K562 (cell line): ENCODE measurements at regions not wholly inside any gene's neighbourhood (a gene's known extent, or its start where the extent isn't known, plus 50 kb on each side); places are given as distances from the start of the nearest gene placed in this dataset.

ENCODE experiments used
- ATF7 ChIP-seq: fragments of 450-650 bp; IDR thresholded peaks from 2 replicates; pipeline ENCODE4 v1.7.1; 2014; ENCODE audit warnings: mild to moderate bottlenecking, moderate library complexity
- C11orf30 ChIP-seq: fragments of 450-650 bp; IDR thresholded peaks from 2 replicates; pipeline ENCODE4 v1.6.1; 2016; ENCODE audit warnings: low read depth, mild to moderate bottlenecking
- CC2D1A ChIP-seq: fragments of 450-650 bp; IDR thresholded peaks from 2 replicates; pipeline ENCODE4 v1.6.1; 2017; ENCODE audit warnings: mild to moderate bottlenecking
- CHD2 ChIP-seq: IDR thresholded peaks from 2 replicates; pipeline ENCODE4 v1.6.1; 2011; ENCODE audit warnings: low read depth, low read length
- CTBP1 ChIP-seq: fragments of 450-650 bp; IDR thresholded peaks from 2 replicates; pipeline ENCODE4 v1.6.1; 2016; ENCODE audit warnings: borderline replicate concordance
- GABPA ChIP-seq: fragments of 200-800 bp; sonication (Bioruptor generic); conservative IDR thresholded peaks from 2 replicates; pipeline ENCODE4 v1.6.1; 2016; ENCODE audit warnings: low read depth, missing genetic modification characterization, missing compliant biosample characterization
- HMGN3 ChIP-seq: IDR thresholded peaks from 2 replicates; pipeline ENCODE4 v1.6.1; 2011; ENCODE audit warnings: borderline replicate concordance, low read depth, mild to moderate bottlenecking, mixed read lengths, low read length; ENCODE audit not compliant: insufficient read length; ENCODE audit errors: extremely low read depth
- L3MBTL2 ChIP-seq: fragments of 450-650 bp; IDR thresholded peaks from 2 replicates; pipeline ENCODE4 v1.6.1; 2016; ENCODE audit warnings: mild to moderate bottlenecking, moderate library complexity
- MEF2D ChIP-seq: conservative IDR thresholded peaks from 2 replicates; pipeline ENCODE4 v1.6.1; 2016; ENCODE audit warnings: low read depth, missing genetic modification characterization, missing compliant biosample characterization
- MTA1 ChIP-seq: fragments of 450-650 bp; IDR thresholded peaks from 2 replicates; pipeline ENCODE4 v1.6.1; 2017; ENCODE audit warnings: borderline replicate concordance
- MYC ChIP-seq, 2 experiments: fragments of 250-450 bp in 1 of 2; sonication (Bioruptor Pico) in 1 of 2; IDR thresholded peaks; 2 replicates each; pipeline versions ENCODE4 v1.5.1 to v1.6.1; 2012 to 2021; ENCODE audit warnings: low read depth in 2 of 2, borderline replicate concordance in 1 of 2, improper control_type of control experiment in 1 of 2, low read length in 1 of 2, mild to moderate bottlenecking in 1 of 2, moderate library complexity in 1 of 2
- MYNN ChIP-seq, 2 experiments: sonication (generic); formaldehyde crosslinking in 1 of 2; IDR thresholded peaks; 2 replicates each; pipeline versions ENCODE4 v1.5.0 to v1.6.1; 2016 to 2020; ENCODE audit warnings: antibody characterized with exemption in 1 of 2, missing genetic modification reagents in 1 of 2
- NR4A1 ChIP-seq, 2 experiments: fragments of 250-450 bp in 1 of 2; fragments of 450-650 bp in 1 of 2; sonication (Bioruptor Pico) in 1 of 2; IDR thresholded peaks; 2 replicates each; pipeline versions ENCODE4 v1.4.0 to v1.6.1; 2016 to 2020; ENCODE audit warnings: mild to moderate bottlenecking in 2 of 2, missing compliant biosample characterization in 1 of 2, missing genetic modification characterization in 1 of 2, moderate library complexity in 1 of 2
- POLR2G ChIP-seq: fragments of 200-400 bp; formaldehyde crosslinking; IDR thresholded peaks from 2 replicates; pipeline ENCODE4 v1.6.1; 2017; ENCODE audit warnings: low read depth, mild to moderate bottlenecking, antibody characterized with exemption, low read length, moderate library complexity
- PTRF ChIP-seq: fragments of 450-650 bp; IDR thresholded peaks from 2 replicates; pipeline ENCODE4 v1.6.1; 2016; ENCODE audit warnings: mild to moderate bottlenecking, missing genetic modification characterization, missing compliant biosample characterization
- SAFB ChIP-seq: fragments of 200-400 bp; formaldehyde crosslinking; IDR thresholded peaks from 2 replicates; pipeline ENCODE4 v1.6.1; 2017; ENCODE audit warnings: low read depth, low read length, borderline replicate concordance
- SAP30 ChIP-seq: fragments of 200-600 bp; sonication (generic); IDR thresholded peaks from 2 replicates; pipeline ENCODE4 v1.6.1; 2012; ENCODE audit warnings: borderline replicate concordance, low read depth, mild to moderate bottlenecking, moderate library complexity, low read length, control low read depth, inconsistent platforms; ENCODE audit not compliant: insufficient read depth, poor library complexity, severe bottlenecking
- SRSF1 ChIP-seq: fragments of 200-400 bp; formaldehyde crosslinking; IDR thresholded peaks from 2 replicates; pipeline ENCODE4 v1.6.1; 2017; ENCODE audit warnings: mild to moderate bottlenecking, low read depth, low read length, moderate library complexity
- XRCC5 ChIP-seq: fragments of 200-400 bp; formaldehyde crosslinking; IDR thresholded peaks from 2 replicates; pipeline ENCODE4 v1.6.1; 2017; ENCODE audit warnings: low read depth, mild to moderate bottlenecking, low read length
- ZFP36 ChIP-seq: fragments of 150-350 bp; IDR thresholded peaks from 2 replicates; pipeline ENCODE4 v1.6.1; 2018; ENCODE audit warnings: low read length, low read depth; ENCODE audit not compliant: partially characterized antibody
- ZNF239 ChIP-seq: fragments of 250-450 bp; sonication (Bioruptor Pico); IDR thresholded peaks from 2 replicates; pipeline ENCODE4 v1.4.0; 2020; ENCODE audit warnings: mild to moderate bottlenecking
- ZNF444 ChIP-seq: fragments of 250-450 bp; sonication (Bioruptor Pico); IDR thresholded peaks from 2 replicates; pipeline ENCODE4 v1.4.0; 2020; ENCODE audit warnings: mild to moderate bottlenecking, moderate library complexity
- ZNF445 ChIP-seq: fragments of 250-450 bp; sonication (Bioruptor Pico); IDR thresholded peaks from 2 replicates; pipeline ENCODE4 v1.4.0; 2020; ENCODE audit warnings: low read depth, mild to moderate bottlenecking, moderate library complexity
- ZNF695 ChIP-seq: fragments of 450-650 bp; formaldehyde crosslinking; IDR thresholded peaks from 2 replicates; pipeline ENCODE4 v1.4.0; 2020; ENCODE audit warnings: mild to moderate bottlenecking, moderate library complexity
- TF ChIP-seq, protein P1 (sequence below): fragments of 250-450 bp; sonication (Bioruptor Pico); IDR thresholded peaks from 2 replicates; pipeline ENCODE4 v1.5.0; 2021
- TF ChIP-seq, protein P2 (sequence below): fragments of 450-650 bp; IDR thresholded peaks from 2 replicates; pipeline ENCODE4 v1.6.1; 2016; ENCODE audit warnings: borderline replicate concordance
- TF ChIP-seq, protein P3 (sequence below): fragments of 250-450 bp; sonication (Bioruptor Pico); IDR thresholded peaks from 2 replicates; pipeline ENCODE4 v1.5.0; 2021

DNA sequence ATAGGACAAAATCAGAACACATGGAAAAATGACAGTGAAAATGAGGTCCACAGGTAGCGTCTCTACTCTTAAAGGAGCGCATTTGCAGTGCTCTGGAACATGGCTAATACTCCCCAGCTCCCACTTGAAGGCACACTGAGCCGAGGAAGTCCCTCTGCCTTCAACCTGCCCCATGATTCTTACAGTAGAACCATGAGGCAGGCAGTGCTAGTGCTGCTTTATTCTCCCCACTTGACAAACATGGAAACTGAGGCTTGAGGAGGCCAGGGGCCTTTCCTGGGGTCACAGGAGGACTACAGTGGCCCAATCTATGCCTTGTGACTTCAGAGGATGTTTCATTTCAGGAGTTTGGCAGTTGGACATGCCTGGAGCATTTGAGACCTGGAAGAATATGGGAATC, 244.1 kb upstream of the MAF start (continued):
- TF ChIP-seq ZNF695 (CRISPR knock-in tag) (no peak), ZFP36 (no peak), CHD2 (no peak), MTA1 (no peak), CTBP1 (no peak), MEF2D (tag) (no peak), HMGN3 (no peak), ATF7 (no peak), SAFB (no peak), L3MBTL2 (peak; percentile 65; the same call in 1 of the 2 replicates), ZNF445 (no peak), SRSF1 (no peak), POLR2G (0 out of 2 replicates have a peak, but pooled peaks have one; percentile 34), ZNF444 (no peak), MYC (IDR thresholded peaks at IDR 0.05; ENCODE audit: low read depth, low read length) (0 out of 2 replicates have a peak, but pooled peaks have one; percentile 4), MYC (CRISPR knock-in tag; IDR thresholded peaks at IDR 0.05; ENCODE audit: borderline replicate concordance, low read depth) (peak; percentile 20; the same call in 1 of the 2 replicates), SAP30 (no peak), XRCC5 (no peak), C11orf30 (no peak), GABPA (tag) (no peak), ZNF239 (CRISPR knock-in tag) (0 out of 2 replicates have a peak, but pooled peaks have one; percentile 4), PTRF (tag) (no peak), CC2D1A (no peak), NR4A1 (CRISPR knock-in tag; IDR thresholded peaks at IDR 0.05) (no peak), NR4A1 (tag; IDR thresholded peaks at IDR 0.05) (no peak), MYNN (IDR thresholded peaks at IDR 0.05) (no peak), MYNN (CRISPR knock-in tag; IDR thresholded peaks at IDR 0.05) (no peak)
- TF ChIP-seq, protein P1, sequence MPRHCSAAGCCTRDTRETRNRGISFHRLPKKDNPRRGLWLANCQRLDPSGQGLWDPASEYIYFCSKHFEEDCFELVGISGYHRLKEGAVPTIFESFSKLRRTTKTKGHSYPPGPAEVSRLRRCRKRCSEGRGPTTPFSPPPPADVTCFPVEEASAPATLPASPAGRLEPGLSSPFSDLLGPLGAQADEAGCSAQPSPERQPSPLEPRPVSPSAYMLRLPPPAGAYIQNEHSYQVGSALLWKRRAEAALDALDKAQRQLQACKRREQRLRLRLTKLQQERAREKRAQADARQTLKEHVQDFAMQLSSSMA (CRISPR knock-in tag), result peak; percentile 52; the same call in 1 of the 2 replicates
- TF ChIP-seq, protein P2, sequence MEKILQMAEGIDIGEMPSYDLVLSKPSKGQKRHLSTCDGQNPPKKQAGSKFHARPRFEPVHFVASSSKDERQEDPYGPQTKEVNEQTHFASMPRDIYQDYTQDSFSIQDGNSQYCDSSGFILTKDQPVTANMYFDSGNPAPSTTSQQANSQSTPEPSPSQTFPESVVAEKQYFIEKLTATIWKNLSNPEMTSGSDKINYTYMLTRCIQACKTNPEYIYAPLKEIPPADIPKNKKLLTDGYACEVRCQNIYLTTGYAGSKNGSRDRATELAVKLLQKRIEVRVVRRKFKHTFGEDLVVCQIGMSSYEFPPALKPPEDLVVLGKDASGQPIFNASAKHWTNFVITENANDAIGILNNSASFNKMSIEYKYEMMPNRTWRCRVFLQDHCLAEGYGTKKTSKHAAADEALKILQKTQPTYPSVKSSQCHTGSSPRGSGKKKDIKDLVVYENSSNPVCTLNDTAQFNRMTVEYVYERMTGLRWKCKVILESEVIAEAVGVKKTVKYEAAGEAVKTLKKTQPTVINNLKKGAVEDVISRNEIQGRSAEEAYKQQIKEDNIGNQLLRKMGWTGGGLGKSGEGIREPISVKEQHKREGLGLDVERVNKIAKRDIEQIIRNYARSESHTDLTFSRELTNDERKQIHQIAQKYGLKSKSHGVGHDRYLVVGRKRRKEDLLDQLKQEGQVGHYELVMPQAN, result no peak
- TF ChIP-seq, protein P3, sequence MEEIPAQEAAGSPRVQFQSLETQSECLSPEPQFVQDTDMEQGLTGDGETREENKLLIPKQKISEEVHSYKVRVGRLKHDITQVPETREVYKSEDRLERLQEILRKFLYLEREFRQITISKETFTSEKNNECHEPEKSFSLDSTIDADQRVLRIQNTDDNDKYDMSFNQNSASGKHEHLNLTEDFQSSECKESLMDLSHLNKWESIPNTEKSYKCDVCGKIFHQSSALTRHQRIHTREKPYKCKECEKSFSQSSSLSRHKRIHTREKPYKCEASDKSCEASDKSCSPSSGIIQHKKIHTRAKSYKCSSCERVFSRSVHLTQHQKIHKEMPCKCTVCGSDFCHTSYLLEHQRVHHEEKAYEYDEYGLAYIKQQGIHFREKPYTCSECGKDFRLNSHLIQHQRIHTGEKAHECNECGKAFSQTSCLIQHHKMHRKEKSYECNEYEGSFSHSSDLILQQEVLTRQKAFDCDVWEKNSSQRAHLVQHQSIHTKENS (CRISPR knock-in tag), result no peak
